T1000 (cell line): ENCODE measurements at regions not wholly inside any gene's neighbourhood (a gene's known extent, or its start where the extent isn't known, plus 50 kb on each side); places are given as distances from the start of the nearest gene placed in this dataset.
"Not testable (repeated sequence)": the region's sequence is repeated elsewhere in the genome, so short reads cannot be mapped to it uniquely, and the experiment has no call there.

Experiments
- DNase-seq: peaks from one replicate; lab custom pipeline; 2025; ENCODE audit warnings: mixed read lengths; lab: John Stamatoyannopoulos, UW

GRCh38 chr16:54985156-54985555 lies 54.5 kb downstream of the IRX5 start:
- no peak for DNase-seq

DNA sequence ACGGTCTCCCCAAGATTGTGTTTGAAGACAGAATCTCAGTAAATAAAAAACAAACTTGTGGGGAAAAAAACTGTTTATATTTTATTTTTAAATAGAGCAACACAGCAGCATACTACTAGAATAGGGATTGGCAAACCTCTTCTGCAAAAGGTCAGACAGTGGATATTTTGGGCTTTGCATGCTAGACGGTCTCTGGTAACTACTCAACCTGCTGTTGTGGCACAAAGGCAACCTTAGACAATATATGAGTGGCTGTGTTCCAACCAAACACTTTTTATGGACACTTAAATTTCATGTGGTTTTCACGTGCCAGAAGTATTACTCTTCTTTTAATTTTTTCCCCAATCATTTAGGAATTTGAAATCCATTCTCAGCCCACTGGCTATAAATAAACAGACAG lies 55.0 kb downstream of the IRX5 start:
- no peak for DNase-seq

DNA sequence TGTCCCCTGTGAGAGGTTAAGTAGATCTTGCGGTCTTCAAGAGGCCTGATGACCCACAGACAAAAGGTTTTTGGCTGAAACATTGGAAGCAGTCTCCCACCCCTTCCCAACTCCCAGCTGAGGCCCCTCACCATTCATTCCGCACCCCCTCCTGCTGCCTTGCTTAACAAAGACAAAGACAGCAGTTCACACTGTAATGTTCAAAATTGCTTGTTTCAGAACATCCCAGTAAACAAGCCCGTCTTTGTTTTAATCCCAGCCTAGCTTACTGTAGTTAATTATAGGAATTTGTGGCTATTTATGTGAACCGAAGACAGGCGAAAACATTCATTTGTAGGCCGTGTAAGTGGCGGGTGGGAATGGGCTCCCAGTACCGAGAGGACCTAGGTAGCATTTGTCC lies 55.7 kb downstream of the IRX5 start:
- no peak for DNase-seq

DNA sequence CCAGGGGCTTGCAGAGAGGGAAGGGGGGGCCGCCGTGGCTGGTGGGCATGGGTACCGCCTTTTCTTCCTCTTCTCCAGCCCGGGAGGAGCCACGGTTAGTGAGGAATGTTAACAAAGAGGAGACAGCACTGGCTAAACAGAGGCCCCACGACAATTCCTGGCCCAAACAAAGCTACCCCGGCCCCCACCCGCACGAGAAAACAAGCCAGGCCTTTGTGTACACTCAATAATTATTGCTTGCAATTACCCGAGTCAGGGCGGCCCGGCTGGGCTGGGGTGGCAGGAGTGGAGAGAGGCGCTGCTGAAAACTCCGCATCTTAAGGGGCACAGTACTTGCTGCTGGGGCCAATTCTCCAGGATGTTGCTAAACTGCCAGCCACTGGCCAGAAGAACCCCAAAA lies 56.4 kb downstream of the IRX5 start:
- no peak for DNase-seq

- DNase-seq = no peak
These were observed 60.9 kb downstream of the IRX5 start for GRCh38 chr16:54991525-54991924.

- not testable (repeated sequence) for DNase-seq
These were observed 61.3 kb downstream of the IRX5 start for GRCh38 chr16:54991946-54992345.

DNA sequence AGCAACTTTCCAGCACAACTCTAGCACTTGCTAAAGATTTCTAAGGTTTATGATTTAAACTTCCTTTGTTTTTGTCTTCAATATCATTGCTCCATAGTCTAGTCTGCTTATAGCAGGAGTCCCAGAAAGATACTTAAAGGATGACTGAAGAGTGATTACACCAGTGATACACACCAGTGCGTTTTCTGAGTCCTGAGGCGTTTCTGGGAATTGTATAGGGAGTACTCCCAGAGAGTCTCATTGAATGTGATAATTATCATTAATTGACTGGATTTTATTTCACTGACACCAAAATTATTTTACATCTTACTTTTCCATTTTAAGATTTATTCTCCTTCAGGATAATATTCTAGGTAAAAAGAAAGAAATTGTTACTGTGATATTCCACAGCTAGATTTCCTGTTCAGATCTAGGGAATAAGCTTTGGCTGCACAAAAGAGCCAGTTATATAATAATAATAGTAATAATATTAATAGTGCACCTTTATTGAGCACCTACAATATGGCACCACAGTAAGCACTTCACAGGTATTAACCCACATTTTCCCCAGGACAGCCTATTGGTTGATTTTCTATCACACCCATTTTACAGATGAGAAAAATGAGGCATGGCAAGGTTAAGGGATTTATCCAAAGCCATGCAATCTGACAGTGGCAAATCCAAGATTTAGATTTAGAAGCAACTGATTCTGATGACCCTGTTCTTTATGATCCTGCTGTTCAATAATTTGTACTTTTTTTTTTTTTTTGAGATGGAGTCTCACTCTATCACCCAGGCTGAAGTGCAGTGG lies 62.6 kb downstream of the IRX5 start:
- DNase-seq = no peak

- no peak for DNase-seq
These were observed 65.5 kb downstream of the IRX5 start for GRCh38 chr16:54996186-54996585.

- no peak for DNase-seq
These were observed 68.2 kb downstream of the IRX5 start for GRCh38 chr16:54998834-54999233.

DNA sequence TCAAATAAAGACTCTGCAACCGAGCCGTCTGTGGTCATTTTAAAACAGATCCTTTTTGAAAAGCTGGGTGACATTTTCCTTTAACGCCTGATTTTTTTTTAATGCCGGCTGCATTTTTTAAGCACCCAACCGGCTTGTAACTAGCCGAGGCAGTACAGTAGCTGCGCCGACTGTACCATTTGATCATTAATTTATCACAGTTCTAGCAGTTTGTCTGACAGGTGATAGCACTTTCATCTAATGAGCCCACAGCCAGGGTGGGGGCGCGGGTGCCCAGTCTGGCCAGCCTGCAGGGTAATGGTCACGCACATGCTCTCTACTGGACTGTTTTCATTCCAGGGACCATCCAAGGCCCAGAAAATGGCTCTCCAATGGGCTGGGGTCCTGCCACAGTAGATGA lies 68.8 kb downstream of the IRX5 start:
- no peak for DNase-seq

- no peak for DNase-seq
These were observed 69.9 kb downstream of the IRX5 start for GRCh38 chr16:55000595-55000994.

- no peak for DNase-seq
These were observed 71.3 kb downstream of the IRX5 start for GRCh38 chr16:55001931-55002330.

DNA sequence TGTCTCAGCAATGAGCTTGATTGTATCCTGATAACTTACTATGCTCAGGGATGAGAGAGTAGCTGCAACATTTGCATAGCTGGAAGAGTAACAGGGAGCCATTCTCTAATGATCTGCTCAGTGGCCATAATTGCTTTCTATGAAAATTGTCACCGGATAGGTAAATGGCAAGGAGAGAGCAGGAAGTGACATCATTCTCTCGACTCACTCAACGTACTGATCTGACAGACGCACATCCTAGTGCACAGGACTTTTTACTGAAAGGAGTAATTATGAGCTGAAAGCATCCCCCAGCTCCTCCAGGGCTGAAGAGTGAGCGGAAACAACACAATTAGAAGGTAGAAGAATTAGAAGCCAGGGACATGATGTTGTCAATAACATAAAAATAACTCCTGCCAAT lies 71.8 kb downstream of the IRX5 start:
- DNase-seq = no peak

GRCh38 chr16:55003306-55003705 lies 72.6 kb downstream of the IRX5 start:
- no peak for DNase-seq

DNA sequence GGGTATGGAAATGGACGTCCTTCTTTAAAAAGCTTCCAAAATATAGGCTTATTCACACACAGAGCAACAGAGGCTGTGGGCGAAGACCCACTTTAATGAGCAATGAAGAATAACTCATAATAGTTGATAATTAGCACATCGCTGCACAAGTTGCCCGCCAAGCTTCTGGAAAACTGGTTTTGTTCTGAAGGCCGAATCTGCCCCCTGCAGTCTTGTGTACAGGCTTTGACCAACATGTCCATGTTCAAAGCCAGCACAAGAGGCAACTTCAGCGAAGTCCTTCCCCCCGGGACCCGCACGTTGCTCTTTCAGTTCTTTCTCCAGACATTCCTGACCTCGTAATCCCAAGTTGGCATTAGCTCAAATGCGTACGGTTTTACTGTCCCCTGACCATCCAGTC lies 73.3 kb downstream of the IRX5 start:
- DNase-seq = no peak

DNA sequence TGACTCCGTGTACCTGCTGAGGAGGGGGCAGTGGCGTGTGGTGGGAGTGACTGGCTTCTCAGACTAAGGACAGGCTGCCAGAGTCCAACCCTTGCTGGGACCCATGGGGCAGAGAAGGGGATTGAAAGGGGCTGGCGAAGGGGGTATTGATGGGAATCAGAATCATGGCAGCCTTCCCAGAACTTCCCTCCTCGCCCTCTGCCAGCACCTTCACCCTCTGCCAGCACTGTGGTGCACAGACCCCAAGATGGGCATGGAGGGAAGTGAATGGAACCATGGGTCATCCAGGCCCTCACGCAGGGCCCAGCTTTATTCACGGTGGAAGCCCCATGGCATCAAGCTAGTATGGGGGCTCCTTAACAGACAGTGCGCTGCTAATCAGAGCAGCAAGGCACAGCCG lies 76.8 kb downstream of the IRX5 start:
- DNase-seq = no peak

DNA sequence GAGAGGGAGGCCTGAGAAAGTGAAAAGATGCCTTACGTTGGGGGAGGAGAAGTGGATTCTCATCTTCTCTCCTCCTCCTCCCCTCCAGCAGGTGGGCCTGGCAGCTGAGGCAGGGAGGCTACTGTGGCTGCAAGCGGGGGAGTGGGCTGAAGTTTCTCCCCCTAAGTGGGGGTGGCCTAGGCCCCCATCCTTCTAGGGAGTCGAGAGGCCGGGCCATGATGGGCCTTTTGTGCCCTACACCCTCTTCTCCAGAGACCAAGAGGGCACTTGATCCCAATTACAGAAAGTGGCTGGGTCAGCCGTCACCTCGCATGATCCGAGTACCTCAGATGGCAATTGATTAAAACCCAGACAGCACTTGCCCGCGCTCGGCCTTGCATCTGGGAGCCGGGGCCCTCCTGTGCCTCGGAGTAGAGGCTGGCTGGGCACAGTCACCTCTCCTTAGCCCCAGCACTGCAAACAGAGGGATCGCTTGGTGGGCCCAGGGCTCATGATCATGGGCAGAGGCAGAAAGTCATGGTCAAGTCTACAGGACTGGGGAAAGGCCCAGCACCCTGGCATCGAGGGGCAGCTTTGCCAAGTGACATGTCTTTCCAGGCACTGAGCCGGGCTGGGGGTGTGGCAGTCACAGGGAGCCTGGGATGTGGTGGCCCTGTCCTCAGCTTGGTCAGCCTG lies 78.3 kb downstream of the IRX5 start:
- DNase-seq = no peak

- no peak for DNase-seq
These were observed 78.9 kb downstream of the IRX5 start for GRCh38 chr16:55009581-55009980.

DNA sequence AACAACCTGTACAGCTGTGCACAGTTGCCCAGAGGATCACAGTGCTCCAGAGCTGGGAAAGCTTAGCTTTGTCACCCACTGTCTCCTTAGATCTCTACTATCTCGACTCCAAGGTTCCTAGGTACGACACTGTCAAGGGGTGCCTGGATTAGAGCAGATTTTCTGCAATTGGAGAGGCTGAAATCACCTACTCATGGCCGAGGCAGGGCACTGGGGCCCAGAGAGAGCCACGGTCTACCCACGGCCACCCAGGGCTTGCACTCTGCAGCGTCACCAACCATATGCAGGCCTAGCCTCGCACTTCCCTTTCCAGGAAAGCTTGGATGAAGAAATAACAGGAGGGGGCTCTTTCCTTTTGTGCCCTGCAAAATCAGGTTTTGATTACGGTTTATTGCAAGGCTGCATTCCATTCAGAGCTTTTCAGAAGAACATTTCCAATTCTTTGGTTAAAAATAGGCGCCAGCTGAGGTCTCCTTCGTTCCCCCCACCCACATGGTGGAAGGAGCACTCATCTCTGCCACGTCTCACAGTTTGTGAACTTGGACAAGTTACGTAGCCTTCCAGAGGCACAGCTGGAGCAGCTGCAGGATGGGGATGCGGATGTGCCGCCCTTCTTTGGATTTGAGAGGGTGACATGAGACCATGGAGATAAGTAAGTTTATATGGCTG lies 80.0 kb downstream of the IRX5 start:
- no peak for DNase-seq

GRCh38 chr16:55012362-55012761 lies 81.7 kb downstream of the IRX5 start:
- no peak for DNase-seq

DNA sequence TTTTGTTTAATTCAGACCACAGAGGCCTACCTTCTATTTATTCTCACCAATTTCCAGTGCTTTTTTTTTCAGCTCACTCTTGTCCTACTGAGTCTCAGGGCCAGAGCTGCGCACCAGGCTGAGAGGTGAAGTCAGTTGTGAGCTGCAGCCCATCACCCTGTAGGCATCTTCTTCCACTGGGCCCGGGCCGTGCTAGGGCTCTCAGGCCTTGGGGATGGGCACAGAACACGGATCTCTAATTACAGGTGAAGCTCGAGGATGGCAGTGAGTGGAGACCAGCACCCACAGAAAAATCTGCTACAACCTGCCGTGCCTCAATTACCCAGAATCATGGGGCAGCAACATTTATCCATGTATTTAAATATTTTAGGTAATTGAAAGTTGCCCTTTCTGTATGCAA lies 82.1 kb downstream of the IRX5 start:
- no peak for DNase-seq

DNA sequence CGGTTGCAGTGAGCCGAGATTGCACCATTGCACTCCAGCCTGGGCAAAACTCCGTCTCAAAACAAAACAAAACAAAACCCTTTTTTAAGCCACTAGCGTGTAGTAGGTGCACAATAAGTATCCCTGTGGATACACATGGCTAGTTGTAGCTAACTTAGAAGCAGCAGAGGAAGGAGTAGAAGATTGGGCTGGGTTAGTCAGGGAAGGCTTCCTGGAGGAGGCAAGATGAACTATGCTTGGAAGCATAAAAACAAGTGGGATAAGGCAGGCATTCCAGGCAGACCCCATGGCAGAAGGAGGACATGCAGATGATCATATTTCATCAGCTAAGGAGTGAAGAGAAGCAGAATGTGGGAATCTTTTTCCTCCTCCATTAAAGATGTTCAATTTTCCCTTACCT lies 83.4 kb downstream of the IRX5 start:
- no peak for DNase-seq
